Psoas muscle (tissue), 7 donors: ENCODE measurements at regions not wholly inside any gene's neighbourhood (a gene's known extent, or its start where the extent isn't known, plus 50 kb on each side); places are given as distances from the start of the nearest gene placed in this dataset.
"Not testable (repeated sequence)": the region's sequence is repeated elsewhere in the genome, so short reads cannot be mapped to it uniquely, and the experiment has no call there.

Experiments
- ATAC-seq, 4 donors: fragments of 200-7000 bp; cut with Tn5 transposase; one replicate each; pipeline ENCODE4 v1.9.1; 2020; ENCODE audit warnings: moderate library complexity in 3 of 4, mild to moderate bottlenecking in 2 of 4
- DNase-seq, 2 donors: peaks; one replicate each; pipeline ENCODE4 v3.0.0-alpha.2; 2020
- H3K27ac ChIP-seq: fragments of 200-600 bp; one replicate; pipeline ENCODE4 v1.8.0; 2022
- H3K27me3 ChIP-seq, 3 donors: fragments of 200-600 bp in 1 of 3; one replicate each; pipeline versions ENCODE4 v1.6.1 to v1.8.0; 2013 to 2022; ENCODE audit warnings: low read length in 2 of 3, mild to moderate bottlenecking in 2 of 3, moderate library complexity in 1 of 3; ENCODE audit not compliant: insufficient read depth in 3 of 3
- H3K36me3 ChIP-seq, 2 donors: fragments of 200-600 bp in 1 of 2; one replicate each; pipeline versions ENCODE4 v1.6.1 to v1.8.0; 2013 to 2022; ENCODE audit warnings: low read depth in 1 of 2, mild to moderate bottlenecking in 1 of 2, moderate library complexity in 1 of 2; ENCODE audit not compliant: insufficient read depth in 1 of 2
- H3K4me1 ChIP-seq: fragments of 200-600 bp; one replicate; pipeline ENCODE4 v1.8.0; 2022
- H3K4me3 ChIP-seq: fragments of 200-600 bp; one replicate; pipeline ENCODE4 v1.8.0; 2022; ENCODE audit warnings: mild to moderate bottlenecking
- H3K9me3 ChIP-seq: fragments of 200-600 bp; one replicate; pipeline ENCODE4 v1.8.0; 2022
- CTCF ChIP-seq: fragments of 200-600 bp; IDR thresholded peaks from one replicate; pipeline ENCODE4 v1.8.0; 2022; ENCODE audit warnings: antibody characterized with exemption
- WGBS, 3 donors: extraction: QIAGEN DNeasy Blood & Tissue Kit; methylation state at CpG; one replicate each; pipeline versions ENCODE4 v1.1.6 to v1.1.7; 2013; 5-methylcytosine and 5-hydroxymethylcytosine counted together
- intact Hi-C, 2 donors: fragments of 100-400 bp; cut with DNase I; formaldehyde crosslinking; loops; one replicate each; pipeline versions ENCODE4 v1.11.0 to v1.14.2; 2022
- donor health status: healthy with polysubstance abuse.
- donor health status: DM: no; HTN: no; CAD: no; lungs with moderate emphysema.
- donor health status: Bipolar disorder and iron deficiency.
- donor health status: healthy.
- donor health status: DM: yes; HTN: yes; CAD: no.
- donor health status: DM: no; HTN: no; CAD: no.
- donor health status: DM: yes; HTN: yes; CAD: no.

- H3K27ac ChIP-seq = no peak overlapping the region
- TF ChIP-seq CTCF = no peak
- peaks cover 0 to 17% (median 0%) of the 10 kb centered on the region in 3 donors for H3K27me3 ChIP-seq
- ATAC-seq = no peak
- intact Hi-C loops = no loop called here
- H3K4me3 ChIP-seq = no peak overlapping the region
- 28 to 38% (median 35%) methylated on average over 2 of the region's 2 CpGs for WGBS, 3 donors
- DNase-seq = no peak
- H3K4me1 ChIP-seq = no peaks in the 10 kb centered on the region
- H3K9me3 ChIP-seq = no peaks in the 10 kb centered on the region
- H3K36me3 ChIP-seq = no peaks in the 10 kb centered on the region
Measured at GRCh38 chr1:243959998-243960397, 91.1 kb upstream of the ZBTB18 start.

GRCh38 chr1:243957141-243957540, 93.9 kb upstream of the ZBTB18 start:
- no peak overlapping the region for H3K27ac ChIP-seq
- TF ChIP-seq CTCF = no peak
- DNase-seq = no peak
- no peak for ATAC-seq
- H3K4me3 ChIP-seq = no peak overlapping the region
- H3K36me3 ChIP-seq = no peaks in the 10 kb centered on the region
- H3K27me3 ChIP-seq = peaks cover 0 to 17% (median 0%) of the 10 kb centered on the region in 3 donors
- no peaks in the 10 kb centered on the region for H3K9me3 ChIP-seq
- no peaks in the 10 kb centered on the region for H3K4me1 ChIP-seq
- intact Hi-C loops = no loop called here

GRCh38 chr1:243956450-243956849, 94.6 kb upstream of the ZBTB18 start:
- no peak overlapping the region for H3K27ac ChIP-seq

GRCh38 chr1:243951207-243951606, 99.9 kb upstream of the ZBTB18 start:
- H3K36me3 ChIP-seq, H3K4me1 ChIP-seq, H3K4me3 ChIP-seq, DNase-seq, H3K9me3 ChIP-seq, intact Hi-C loops, ATAC-seq, H3K27me3 ChIP-seq, H3K27ac ChIP-seq: not testable (repeated sequence)
- 95 to 96% (median 96%) methylated on average over 11 of the region's 11 CpGs for WGBS, 3 donors

More at GRCh38 chr1:243956450-243956849, 94.6 kb upstream of the ZBTB18 start:
- no peak for DNase-seq
- H3K36me3 ChIP-seq = no peaks in the 10 kb centered on the region
- no peaks in the 10 kb centered on the region for H3K4me1 ChIP-seq
- no peak overlapping the region for H3K4me3 ChIP-seq
- no peak for ATAC-seq
- no peaks in the 10 kb centered on the region for H3K9me3 ChIP-seq
- intact Hi-C loops = no loop called here
- TF ChIP-seq CTCF = no peak
- H3K27me3 ChIP-seq = peaks cover 0 to 17% (median 0%) of the 10 kb centered on the region in 3 donors
- 62 to 63% (median 62%) methylated on average over 3 of the region's 3 CpGs for WGBS, 3 donors

GRCh38 chr1:243950166-243950565, 100.1 kb upstream of the AKT3 start:
- no peak overlapping the region for H3K27ac ChIP-seq
- intact Hi-C loops = no loop called here
- H3K9me3 ChIP-seq = no peaks in the 10 kb centered on the region
- H3K27me3 ChIP-seq = no peaks in the 10 kb centered on the region
- 16 to 35% (median 33%) methylated on average over 3 of the region's 3 CpGs for WGBS, 3 donors
- H3K4me1 ChIP-seq = no peaks in the 10 kb centered on the region
- ATAC-seq (peak; percentile 89 to 96 (median 92)), DNase-seq (peak in 1 of 2 donors; percentile 27)
- no peak for TF ChIP-seq CTCF
- H3K4me3 ChIP-seq = no peak overlapping the region
- H3K36me3 ChIP-seq = no peaks in the 10 kb centered on the region
